Trophoblast cell (in vitro differentiated cells and primary cell): ENCODE measurements at regions not wholly inside any gene's neighbourhood (a gene's known extent, or its start where the extent isn't known, plus 50 kb on each side); places are given as distances from the start of the nearest gene placed in this dataset.

Source experiments
- DNase-seq, 2 donors: peaks; one replicate each; pipeline ENCODE4 v3.0.0-alpha.2; 2016
- H2AFZ ChIP-seq: 2 replicates; pipeline ENCODE4 v1.6.1; 2013; ENCODE audit warnings: low read length, moderate library complexity, mild to moderate bottlenecking; ENCODE audit not compliant: insufficient read depth, poor library complexity
- H2AK5ac ChIP-seq: 2 replicates; pipeline ENCODE4 v1.6.1; 2013; ENCODE audit warnings: mild to moderate bottlenecking, low read length
- H2BK120ac ChIP-seq: 2 replicates; pipeline ENCODE4 v1.6.1; 2013; ENCODE audit warnings: low read length, mild to moderate bottlenecking, moderate library complexity; ENCODE audit not compliant: insufficient read depth, poor library complexity
- H2BK12ac ChIP-seq: 2 replicates; pipeline ENCODE4 v1.6.1; 2013; ENCODE audit warnings: mild to moderate bottlenecking, low read length, moderate library complexity
- H2BK5ac ChIP-seq: 2 replicates; pipeline ENCODE4 v1.6.1; 2013; ENCODE audit warnings: low read length, low read depth, moderate library complexity, mild to moderate bottlenecking; ENCODE audit not compliant: poor library complexity
- H3K14ac ChIP-seq: 2 replicates; pipeline ENCODE4 v1.6.1; 2013; ENCODE audit warnings: mild to moderate bottlenecking, low read length
- H3K18ac ChIP-seq: 2 replicates; pipeline ENCODE4 v1.6.1; 2013; ENCODE audit warnings: mild to moderate bottlenecking, low read length
- H3K23ac ChIP-seq: 2 replicates; pipeline ENCODE4 v1.6.1; 2013; ENCODE audit warnings: low read length
- H3K27ac ChIP-seq: 2 replicates; pipeline ENCODE4 v1.5.1; 2013; ENCODE audit warnings: low read depth, mild to moderate bottlenecking, inconsistent platforms, low read length, moderate library complexity
- H3K27me3 ChIP-seq: 2 replicates; pipeline ENCODE4 v1.6.1; 2013; ENCODE audit warnings: inconsistent platforms, mild to moderate bottlenecking, low read length, moderate library complexity; ENCODE audit not compliant: insufficient read depth
- H3K36me3 ChIP-seq, 2 experiments: 1 replicate in 1 of 2; 2 replicates in 1 of 2; pipeline ENCODE4 v1.6.1; 2013; ENCODE audit warnings: low read length in 2 of 2, mild to moderate bottlenecking in 2 of 2, moderate library complexity in 1 of 2; ENCODE audit not compliant: insufficient read depth in 2 of 2, control insufficient read depth in 1 of 2
- H3K4ac ChIP-seq: 2 replicates; pipeline ENCODE4 v1.6.1; 2013; ENCODE audit warnings: low read depth, mild to moderate bottlenecking, low read length, moderate library complexity
- H3K4me1 ChIP-seq, 2 experiments: 1 replicate in 1 of 2; 2 replicates in 1 of 2; pipeline ENCODE4 v1.6.1; 2013; ENCODE audit warnings: low read length in 2 of 2, mild to moderate bottlenecking in 2 of 2, moderate library complexity in 1 of 2; ENCODE audit not compliant: insufficient read depth in 2 of 2, control insufficient read depth in 1 of 2
- H3K4me2 ChIP-seq: 2 replicates; pipeline ENCODE4 v1.6.1; 2013; ENCODE audit warnings: inconsistent platforms, mild to moderate bottlenecking, low read length, moderate library complexity
- H3K4me3 ChIP-seq: 2 replicates; pipeline ENCODE4 v1.5.1; 2013; ENCODE audit warnings: mild to moderate bottlenecking, low read depth, low read length, inconsistent platforms
- H3K79me1 ChIP-seq: one replicate; pipeline ENCODE4 v1.6.1; 2013; ENCODE audit warnings: low read length
- H3K79me2 ChIP-seq: 2 replicates; pipeline ENCODE4 v1.6.1; 2013; ENCODE audit warnings: low read length, mild to moderate bottlenecking; ENCODE audit not compliant: control insufficient read depth, insufficient read depth, poor library complexity
- H3K9ac ChIP-seq: 2 replicates; pipeline ENCODE4 v1.6.1; 2013; ENCODE audit warnings: mild to moderate bottlenecking, low read length
- H3K9me3 ChIP-seq: 2 replicates; pipeline ENCODE4 v1.6.1; 2013; ENCODE audit warnings: low read depth, mild to moderate bottlenecking, control low read depth, inconsistent platforms, low read length; ENCODE audit not compliant: insufficient read depth
- H4K12ac ChIP-seq: 2 replicates; pipeline ENCODE4 v1.6.1; 2013; ENCODE audit warnings: low read depth, mild to moderate bottlenecking, low read length, moderate library complexity
- H4K8ac ChIP-seq: 2 replicates; pipeline ENCODE4 v1.6.1; 2013; ENCODE audit warnings: low read depth, mild to moderate bottlenecking, low read length, moderate library complexity
- H4K91ac ChIP-seq: one replicate; pipeline ENCODE4 v1.6.1; 2013; ENCODE audit warnings: low read depth, mild to moderate bottlenecking, low read length, moderate library complexity
- WGBS: extraction: QIAGEN DNeasy Blood & Tissue Kit; methylation state at CpG from one replicate; pipeline ENCODE4 v1.1.7; 2013; ENCODE audit warnings: missing lambda C conversion rate; ENCODE audit not compliant: insufficient read length, insufficient coverage; ENCODE audit errors: extremely low coverage; 5-methylcytosine and 5-hydroxymethylcytosine counted together

GRCh38 chr13:68745502-68745901 lies 1362.1 kb upstream of the ATXN8OS start:
- H3K23ac ChIP-seq, result no peak overlapping the region
- H2BK120ac ChIP-seq, result no peak overlapping the region
- H3K79me1 ChIP-seq, result no peaks in the 10 kb centered on the region
- H3K79me2 ChIP-seq, result no peaks in the 10 kb centered on the region
- H3K4me2 ChIP-seq, result no peak overlapping the region
- H3K4ac ChIP-seq, result no peak overlapping the region
- H3K27me3 ChIP-seq, result no peaks in the 10 kb centered on the region
- no peak overlapping the region for H3K4me3 ChIP-seq
- no peaks in the 10 kb centered on the region for H3K9me3 ChIP-seq
- H4K91ac ChIP-seq, result no peak overlapping the region
- no peak overlapping the region for H3K18ac ChIP-seq
- H2AFZ ChIP-seq, result no peak overlapping the region
- no peak overlapping the region for H2AK5ac ChIP-seq
- no peak overlapping the region for H4K12ac ChIP-seq
- H2BK5ac ChIP-seq, result no peak overlapping the region
- H3K14ac ChIP-seq, result no peak overlapping the region
- no peaks in the 10 kb centered on the region for H3K4me1 ChIP-seq
- no peak overlapping the region for H2BK12ac ChIP-seq
- no CpG with 5 or more reads among the region's 1 CpG for WGBS
- H4K8ac ChIP-seq, result no peak overlapping the region
- H3K27ac ChIP-seq, result no peak overlapping the region
- no peak overlapping the region for H3K9ac ChIP-seq
- H3K36me3 ChIP-seq, result no peaks in the 10 kb centered on the region
- no peak for DNase-seq

- H2BK5ac ChIP-seq, result no peak overlapping the region
- no peaks in the 10 kb centered on the region for H3K79me2 ChIP-seq
- no peaks in the 10 kb centered on the region for H3K79me1 ChIP-seq
- H2AK5ac ChIP-seq, result no peak overlapping the region
- H3K27ac ChIP-seq, result no peak overlapping the region
- H3K4me2 ChIP-seq, result no peak overlapping the region
- H3K9ac ChIP-seq, result no peak overlapping the region
- H3K4me1 ChIP-seq, result no peaks in the 10 kb centered on the region
- no peak overlapping the region for H4K12ac ChIP-seq
- no peak overlapping the region for H2BK120ac ChIP-seq
- no peak overlapping the region for H4K8ac ChIP-seq
- no peak overlapping the region for H3K18ac ChIP-seq
- H4K91ac ChIP-seq, result no peak overlapping the region
- no peaks in the 10 kb centered on the region for H3K36me3 ChIP-seq
- no peak overlapping the region for H3K4me3 ChIP-seq
- H3K27me3 ChIP-seq, result no peaks in the 10 kb centered on the region
- H3K4ac ChIP-seq, result no peak overlapping the region
- no peaks in the 10 kb centered on the region for H3K9me3 ChIP-seq
- no peak overlapping the region for H2BK12ac ChIP-seq
- WGBS, result no CpG with 5 or more reads among the region's 2 CpGs
- H2AFZ ChIP-seq, result no peak overlapping the region
- H3K23ac ChIP-seq, result no peak overlapping the region
- H3K14ac ChIP-seq, result no peak overlapping the region
- no peak for DNase-seq
Observed at GRCh38 chr13:68736961-68737360, 1370.7 kb upstream of the ATXN8OS start.

DNA sequence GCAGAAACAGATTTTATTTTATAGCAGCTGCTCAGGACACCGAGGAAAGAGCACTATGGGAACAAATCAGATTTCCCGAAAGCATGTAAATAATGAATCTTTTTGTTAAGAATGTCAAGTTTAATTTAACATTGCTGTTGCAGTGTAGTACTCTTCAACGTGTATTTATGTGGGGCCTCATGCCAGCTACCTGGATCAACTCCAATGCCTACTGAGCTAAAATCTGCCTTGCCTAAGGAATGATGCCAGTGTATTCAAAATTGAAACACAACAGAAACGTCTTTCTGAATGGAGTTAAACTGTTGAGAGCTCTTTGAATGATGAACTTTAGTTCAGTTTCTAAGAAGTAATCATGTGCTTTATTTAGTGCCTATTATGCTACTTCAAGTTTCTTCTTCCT lies 1379.8 kb upstream of the ATXN8OS start:
- WGBS, result no CpG with 5 or more reads among the region's 4 CpGs
- no peaks in the 10 kb centered on the region for H3K9me3 ChIP-seq
- H2BK120ac ChIP-seq, result no peak overlapping the region
- no peak overlapping the region for H3K23ac ChIP-seq
- no peak overlapping the region for H3K4me2 ChIP-seq
- no peak overlapping the region for H4K91ac ChIP-seq
- no peak overlapping the region for H3K18ac ChIP-seq
- H3K27me3 ChIP-seq, result no peaks in the 10 kb centered on the region
- H3K4me3 ChIP-seq, result no peak overlapping the region
- H2AFZ ChIP-seq, result no peak overlapping the region
- no peak overlapping the region for H3K27ac ChIP-seq
- H2BK12ac ChIP-seq, result no peak overlapping the region
- DNase-seq, result no peak
- H2BK5ac ChIP-seq, result no peak overlapping the region
- peaks cover 0 to 1% of the 10 kb centered on the region in 2 experiments for H3K36me3 ChIP-seq
- H2AK5ac ChIP-seq, result no peak overlapping the region
- H3K79me1 ChIP-seq, result no peaks in the 10 kb centered on the region
- no peak overlapping the region for H3K9ac ChIP-seq
- H3K4ac ChIP-seq, result no peak overlapping the region
- H3K14ac ChIP-seq, result no peak overlapping the region
- no peaks in the 10 kb centered on the region for H3K79me2 ChIP-seq
- H4K12ac ChIP-seq, result no peak overlapping the region
- no peaks in the 10 kb centered on the region for H3K4me1 ChIP-seq
- H4K8ac ChIP-seq, result no peak overlapping the region

DNA sequence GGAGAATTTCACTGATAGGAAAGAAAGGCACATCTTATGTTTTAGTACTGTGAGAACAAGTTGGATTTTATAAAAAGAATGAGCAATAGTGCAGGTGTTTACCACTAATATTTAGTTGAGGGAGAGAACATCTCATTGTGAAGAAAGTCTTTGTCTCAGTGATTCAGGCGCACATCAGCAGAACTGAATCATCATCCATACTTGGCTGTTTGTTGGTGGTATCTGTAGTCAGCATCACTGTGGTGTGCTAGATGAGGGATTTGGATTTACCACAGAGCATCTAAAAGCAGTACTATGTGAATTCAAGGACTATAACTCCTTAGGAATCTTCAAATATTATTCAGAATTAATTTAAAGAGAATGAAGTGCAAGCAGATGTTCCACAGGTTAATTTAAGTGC lies 1380.5 kb upstream of the ATXN8OS start:
- Histone ChIP-seq H3K79me1 (no peaks in the 10 kb centered on the region), H3K23ac (no peak overlapping the region), H3K4me3 (no peak overlapping the region), H4K91ac (no peak overlapping the region), H3K27me3 (no peaks in the 10 kb centered on the region), H2BK5ac (no peak overlapping the region), H3K27ac (no peak overlapping the region), H2BK120ac (no peak overlapping the region), H2BK12ac (no peak overlapping the region), H4K8ac (no peak overlapping the region), H3K36me3 (peaks cover 0 to 1% of the 10 kb centered on the region in 2 experiments), H4K12ac (no peak overlapping the region), H2AK5ac (no peak overlapping the region), H3K9me3 (no peaks in the 10 kb centered on the region), H3K9ac (no peak overlapping the region), H3K18ac (no peak overlapping the region), H2AFZ (no peak overlapping the region), H3K79me2 (no peaks in the 10 kb centered on the region), H3K14ac (no peak overlapping the region), H3K4ac (no peak overlapping the region), H3K4me2 (no peak overlapping the region), H3K4me1 (no peaks in the 10 kb centered on the region)
- DNase-seq, result no peak
- WGBS, result no CpG with 5 or more reads among the region's 1 CpG
